ENCODE measurements at regions not wholly inside any gene's neighbourhood (a gene's known extent, or its start where the extent isn't known, plus 50 kb on each side); places are given as distances from the start of the nearest gene placed in this dataset.

DNA sequence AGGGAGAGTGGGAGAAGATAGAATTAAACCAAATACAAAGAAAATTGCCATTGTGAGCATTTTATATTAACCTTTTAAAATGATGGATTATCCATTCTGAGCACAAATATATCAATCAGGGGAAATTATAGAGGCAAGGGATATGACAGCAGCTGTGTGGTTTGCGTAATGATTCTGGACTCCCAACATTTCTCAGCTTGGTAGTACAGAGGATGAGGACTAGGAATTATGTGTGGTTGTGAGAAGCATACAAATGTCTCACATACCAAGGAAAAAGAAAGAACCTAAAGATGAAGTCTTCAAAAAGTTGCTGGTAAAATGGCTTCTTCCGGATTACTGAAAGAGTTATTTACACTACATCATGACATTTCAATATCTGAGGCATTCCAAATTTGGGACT is 674.6 kb upstream of the NR3C2 start:
- no peak overlapping the region for H3K4me3 Mint-ChIP-seq
- H3K27me3 Mint-ChIP-seq: no peaks in the 10 kb centered on the region
- H3K9me3 Mint-ChIP-seq: no peaks in the 10 kb centered on the region
- H3K36me3 Mint-ChIP-seq: no peaks in the 10 kb centered on the region
- H3K27ac Mint-ChIP-seq: no peak overlapping the region
- ATAC-seq: no peak
- H3K4me1 Mint-ChIP-seq: no peaks in the 10 kb centered on the region

GRCh38 chr4:149113804-149114430 is 671.7 kb upstream of the NR3C2 start:
- no peak overlapping the region for H3K27ac Mint-ChIP-seq
- no peak overlapping the region for H3K4me3 Mint-ChIP-seq
- H3K27me3 Mint-ChIP-seq: no peaks in the 10 kb centered on the region
- no peaks in the 10 kb centered on the region for H3K9me3 Mint-ChIP-seq
- H3K4me1 Mint-ChIP-seq: no peaks in the 10 kb centered on the region
- no peak for ATAC-seq
- no peaks in the 10 kb centered on the region for H3K36me3 Mint-ChIP-seq

GRCh38 chr4:149112109-149112508 is 669.9 kb upstream of the NR3C2 start:
- Mint-ChIP-seq H3K4me1 (no peaks in the 10 kb centered on the region), H3K4me3 (no peak overlapping the region), H3K27me3 (no peaks in the 10 kb centered on the region), H3K27ac (no peak overlapping the region), H3K36me3 (no peaks in the 10 kb centered on the region), H3K9me3 (no peaks in the 10 kb centered on the region)
- ATAC-seq: no peak

GRCh38 chr4:149110481-149110880 is 668.3 kb upstream of the NR3C2 start:
- H3K27ac Mint-ChIP-seq: no peak overlapping the region
- H3K27me3 Mint-ChIP-seq: no peaks in the 10 kb centered on the region
- H3K4me1 Mint-ChIP-seq: no peaks in the 10 kb centered on the region
- no peak overlapping the region for H3K4me3 Mint-ChIP-seq
- H3K36me3 Mint-ChIP-seq: no peaks in the 10 kb centered on the region
- H3K9me3 Mint-ChIP-seq: no peaks in the 10 kb centered on the region
- no peak for ATAC-seq

- no peak for ATAC-seq
- Mint-ChIP-seq H3K9me3 (peaks cover 3% of the 10 kb centered on the region), H3K4me1 (no peaks in the 10 kb centered on the region), H3K27ac (no peak overlapping the region), H3K27me3 (no peaks in the 10 kb centered on the region), H3K4me3 (no peak overlapping the region), H3K36me3 (no peaks in the 10 kb centered on the region)
Observed at GRCh38 chr4:149108626-149109025, 666.4 kb upstream of the NR3C2 start.

DNA sequence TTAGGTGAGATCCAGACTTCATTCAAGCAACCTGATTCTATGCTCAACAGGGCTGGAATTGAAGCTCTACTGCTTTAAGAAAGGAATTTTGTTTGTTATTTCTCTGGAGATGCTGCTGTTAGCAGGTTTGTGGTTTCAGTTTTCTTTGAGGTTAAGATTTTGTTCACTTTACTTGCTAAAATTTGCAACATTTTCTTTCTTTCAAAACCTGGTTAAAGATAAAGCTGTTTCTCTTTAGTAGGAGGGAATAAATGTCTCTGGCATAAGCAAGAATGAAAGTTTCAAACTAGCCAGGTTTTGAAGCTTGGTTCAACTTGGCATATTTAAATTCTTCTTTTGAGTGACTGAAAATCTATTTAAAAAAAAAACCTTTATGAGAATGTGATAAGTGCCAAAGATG is 660.6 kb upstream of the NR3C2 start:
- Mint-ChIP-seq H3K36me3 (no peaks in the 10 kb centered on the region), H3K4me3 (no peak overlapping the region), H3K27me3 (no peaks in the 10 kb centered on the region), H3K9me3 (peaks cover 6% of the 10 kb centered on the region), H3K4me1 (no peaks in the 10 kb centered on the region), H3K27ac (no peak overlapping the region)
- no peak for ATAC-seq

DNA sequence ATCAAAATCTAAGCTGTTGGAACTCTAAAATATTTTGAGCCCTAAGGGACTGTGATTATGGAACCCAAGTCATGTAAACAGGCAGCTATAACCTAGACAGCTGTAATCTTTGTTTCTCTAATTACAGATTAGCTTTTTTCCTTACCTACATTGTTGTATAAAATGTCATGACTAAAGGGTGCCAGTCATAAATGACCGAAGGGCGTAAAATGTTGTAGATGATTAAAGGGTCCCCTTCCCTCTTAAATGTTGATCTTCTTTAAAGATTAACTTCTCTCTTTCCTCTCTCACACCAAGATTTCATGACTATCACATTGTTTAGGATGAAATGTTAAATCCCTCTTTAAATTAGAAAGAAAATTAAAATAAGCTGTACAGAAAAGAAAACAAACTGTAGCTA is 659.4 kb upstream of the NR3C2 start:
- no peaks in the 10 kb centered on the region for H3K4me1 Mint-ChIP-seq
- H3K36me3 Mint-ChIP-seq: no peaks in the 10 kb centered on the region
- no peaks in the 10 kb centered on the region for H3K27me3 Mint-ChIP-seq
- H3K4me3 Mint-ChIP-seq: no peak overlapping the region
- peaks cover 9% of the 10 kb centered on the region for H3K9me3 Mint-ChIP-seq
- no peak for ATAC-seq
- H3K27ac Mint-ChIP-seq: no peak overlapping the region

- Mint-ChIP-seq H3K36me3 (no peaks in the 10 kb centered on the region), H3K9me3 (peaks cover 13% of the 10 kb centered on the region), H3K27me3 (no peaks in the 10 kb centered on the region), H3K4me1 (no peaks in the 10 kb centered on the region), H3K4me3 (no peak overlapping the region), H3K27ac (no peak overlapping the region)
- no peak for ATAC-seq
Observed at GRCh38 chr4:149095811-149096210, 653.6 kb upstream of the NR3C2 start.

DNA sequence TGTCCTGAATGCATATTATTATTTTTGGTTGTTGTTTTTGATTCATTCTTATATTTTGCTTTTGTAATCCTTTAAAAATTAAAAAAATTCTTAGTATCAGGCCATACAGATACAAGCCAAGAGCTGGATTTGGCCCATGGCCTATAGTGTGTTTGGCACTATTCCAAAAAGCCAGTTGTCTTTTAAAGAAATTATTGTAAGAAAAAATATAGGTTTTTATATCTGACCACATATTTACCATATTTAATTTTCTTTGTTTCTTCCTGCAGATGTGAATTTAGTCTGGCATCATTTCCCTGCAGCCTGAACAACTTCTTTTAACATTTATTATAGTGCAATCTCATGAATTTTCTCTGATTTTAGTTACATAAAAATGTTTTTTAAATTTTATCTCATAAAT is 652.8 kb upstream of the NR3C2 start:
- Mint-ChIP-seq H3K9me3 (peaks cover 15% of the 10 kb centered on the region), H3K27me3 (no peaks in the 10 kb centered on the region), H3K27ac (no peak overlapping the region), H3K4me1 (no peaks in the 10 kb centered on the region), H3K36me3 (no peaks in the 10 kb centered on the region), H3K4me3 (no peak overlapping the region)
- ATAC-seq: no peak

DNA sequence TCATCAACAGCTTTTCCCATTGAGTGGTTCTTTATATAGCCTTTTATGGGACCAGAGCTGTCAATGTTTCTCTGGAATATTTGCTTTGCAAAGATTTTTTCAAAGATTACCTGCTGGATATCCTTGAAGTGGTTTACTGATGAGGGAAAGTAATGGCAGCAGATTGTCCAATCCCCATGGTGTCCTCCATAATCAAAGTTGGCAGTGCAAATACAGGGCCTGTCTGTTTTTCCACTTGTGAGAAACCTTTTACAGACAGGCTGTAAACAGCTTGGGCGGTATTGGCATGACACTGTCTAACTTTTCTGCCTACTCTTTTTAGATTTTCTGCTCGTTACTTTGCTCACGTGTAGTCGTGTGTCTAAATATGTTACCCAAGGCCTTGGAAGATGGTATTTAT is 641.9 kb upstream of the NR3C2 start:
- no peaks in the 10 kb centered on the region for H3K4me1 Mint-ChIP-seq
- H3K4me3 Mint-ChIP-seq: no peak overlapping the region
- no peaks in the 10 kb centered on the region for H3K9me3 Mint-ChIP-seq
- no peaks in the 10 kb centered on the region for H3K36me3 Mint-ChIP-seq
- H3K27ac Mint-ChIP-seq: no peak overlapping the region
- no peaks in the 10 kb centered on the region for H3K27me3 Mint-ChIP-seq
- no peak for ATAC-seq

- peaks cover 5% of the 10 kb centered on the region for H3K9me3 Mint-ChIP-seq
- ATAC-seq: no peak
- H3K27me3 Mint-ChIP-seq: no peaks in the 10 kb centered on the region
- H3K27ac Mint-ChIP-seq: no peak overlapping the region
- no peaks in the 10 kb centered on the region for H3K36me3 Mint-ChIP-seq
- H3K4me1 Mint-ChIP-seq: no peaks in the 10 kb centered on the region
- no peak overlapping the region for H3K4me3 Mint-ChIP-seq
Observed at GRCh38 chr4:149077181-149077580, 635.0 kb upstream of the NR3C2 start.

GRCh38 chr4:149076401-149076800 is 634.2 kb upstream of the NR3C2 start:
- Mint-ChIP-seq H3K27me3 (no peaks in the 10 kb centered on the region), H3K4me1 (no peaks in the 10 kb centered on the region), H3K27ac (no peak overlapping the region), H3K9me3 (peaks cover 5% of the 10 kb centered on the region), H3K4me3 (no peak overlapping the region), H3K36me3 (no peaks in the 10 kb centered on the region)
- no peak for ATAC-seq

- ATAC-seq: no peak
- H3K27me3 Mint-ChIP-seq: no peaks in the 10 kb centered on the region
- H3K4me1 Mint-ChIP-seq: no peaks in the 10 kb centered on the region
- H3K36me3 Mint-ChIP-seq: peaks cover 4% of the 10 kb centered on the region
- H3K9me3 Mint-ChIP-seq: peaks cover 9% of the 10 kb centered on the region
- no peak overlapping the region for H3K27ac Mint-ChIP-seq
- H3K4me3 Mint-ChIP-seq: no peak overlapping the region
Observed at GRCh38 chr4:149072384-149072783, 630.2 kb upstream of the NR3C2 start.

GRCh38 chr4:149065753-149066152 is 623.5 kb upstream of the NR3C2 start:
- Mint-ChIP-seq H3K9me3 (peaks cover 9% of the 10 kb centered on the region), H3K27me3 (no peaks in the 10 kb centered on the region), H3K27ac (no peak overlapping the region), H3K4me1 (no peaks in the 10 kb centered on the region), H3K36me3 (peaks cover 8% of the 10 kb centered on the region), H3K4me3 (no peak overlapping the region)
- ATAC-seq: no peak

DNA sequence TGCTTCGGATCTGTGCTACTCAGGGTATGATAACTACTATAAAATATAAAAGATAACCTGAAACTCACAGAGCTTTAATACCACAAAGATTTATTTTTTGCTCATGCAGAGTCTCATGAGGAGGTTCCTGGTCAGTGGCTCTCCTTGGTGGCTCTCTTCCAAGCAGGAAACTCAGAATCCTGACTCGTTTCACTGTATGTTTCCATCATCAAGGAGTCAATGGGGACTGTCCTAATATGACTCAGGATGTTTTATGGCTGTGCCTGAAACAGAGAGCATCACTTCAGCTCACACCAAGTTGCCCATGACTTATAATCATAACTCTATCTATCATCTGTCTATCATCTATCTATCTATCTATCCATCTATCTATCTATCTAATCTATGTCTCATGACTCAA is 620.8 kb upstream of the NR3C2 start:
- Mint-ChIP-seq H3K4me3 (no peak overlapping the region), H3K9me3 (peaks cover 9% of the 10 kb centered on the region), H3K36me3 (peaks cover 8% of the 10 kb centered on the region), H3K27ac (no peak overlapping the region), H3K27me3 (no peaks in the 10 kb centered on the region), H3K4me1 (no peaks in the 10 kb centered on the region)
- no peak for ATAC-seq

GRCh38 chr4:149057594-149057993 is 615.4 kb upstream of the NR3C2 start:
- Mint-ChIP-seq H3K9me3 (no peaks in the 10 kb centered on the region), H3K36me3 (no peaks in the 10 kb centered on the region), H3K27me3 (no peaks in the 10 kb centered on the region), H3K4me1 (no peaks in the 10 kb centered on the region), H3K27ac (no peak overlapping the region), H3K4me3 (no peak overlapping the region)
- no peak for ATAC-seq

- no peaks in the 10 kb centered on the region for H3K36me3 Mint-ChIP-seq
- no peak for ATAC-seq
- H3K4me3 Mint-ChIP-seq: no peak overlapping the region
- no peaks in the 10 kb centered on the region for H3K4me1 Mint-ChIP-seq
- no peaks in the 10 kb centered on the region for H3K27me3 Mint-ChIP-seq
- no peak overlapping the region for H3K27ac Mint-ChIP-seq
- H3K9me3 Mint-ChIP-seq: no peaks in the 10 kb centered on the region
Observed at GRCh38 chr4:149056615-149057014, 614.4 kb upstream of the NR3C2 start.

Measured in stimulated activated memory B cell treated with anti-CD40 and anti-IgM and Interleukin-4, amounts not matched to agents 10 μg/mL and 1 μg/mL and 100 μg/mL, for 72 hours (primary cell).